ENCODE measurements at regions not wholly inside any gene's neighbourhood (a gene's known extent, or its start where the extent isn't known, plus 50 kb on each side); places are given as distances from the start of the nearest gene placed in this dataset.

DNA sequence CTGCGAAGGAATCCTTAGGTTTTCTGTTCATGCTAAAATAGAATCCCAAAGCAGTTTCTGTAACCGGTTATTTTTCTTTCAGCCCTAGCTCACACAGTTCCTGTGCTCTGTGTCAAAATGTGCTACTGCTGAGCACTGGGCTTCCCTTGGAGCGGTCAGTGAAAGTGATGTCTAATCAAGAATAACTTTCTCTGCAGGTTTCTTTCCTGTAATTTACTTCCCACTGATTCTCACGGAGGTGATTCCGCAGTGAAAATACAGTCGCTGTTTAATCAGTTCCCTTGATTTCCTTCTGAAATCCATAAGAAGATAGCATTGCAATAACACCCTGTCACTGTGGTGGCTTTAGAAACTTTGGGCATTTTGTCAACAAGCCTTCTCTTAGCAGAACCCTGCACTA lies 112.0 kb upstream of the ISL1 start:
- TF ChIP-seq POLR2A (IDR thresholded peaks at IDR 0.05; ENCODE audit: low read depth, low read length) (no peak), POLR2AphosphoS5 (IDR thresholded peaks at IDR 0.05; ENCODE audit: low read depth, low read length) (no peak), TAF1 (IDR thresholded peaks at IDR 0.05; ENCODE audit: borderline replicate concordance, low read depth, low read length) (no peak)
